ENCODE measurements at regions not wholly inside any gene's neighbourhood (a gene's known extent, or its start where the extent isn't known, plus 50 kb on each side); places are given as distances from the start of the nearest gene placed in this dataset.

- TF ChIP-seq CTCF (IDR thresholded peaks at IDR 0.05) (no peak), EP300 (IDR thresholded peaks at IDR 0.05) (no peak), POLR2A (IDR thresholded peaks at IDR 0.05) (no peak)
Measured at GRCh38 chr10:58990693-58991092, 185.8 kb upstream of the PHYHIPL start.
